ENCODE measurements at regions not wholly inside any gene's neighbourhood (a gene's known extent, or its start where the extent isn't known, plus 50 kb on each side); places are given as distances from the start of the nearest gene placed in this dataset.
A peak's percentile ranks its signal among the peaks of the same experiment; 100 is the strongest.

- Histone ChIP-seq H3K4me1 (replicated peaks in 1 of 2) (no peaks in the 10 kb centered on the region), H3K9me3 (replicated peaks in 1 of 3) (no peaks in the 10 kb centered on the region), H3K27ac (no peak overlapping the region), H3K4me3 (no peak overlapping the region), H3K36me3 (replicated peaks in 1 of 2) (no peaks in the 10 kb centered on the region), H3K27me3 (peaks cover 6% of the 10 kb centered on the region)
- peak in 3 of 7 donors; percentile 6 to 24 (median 18) for DNase-seq
- no peak for TF ChIP-seq POLR2A (IDR thresholded peaks at IDR 0.05)
- TF ChIP-seq, protein P1, sequence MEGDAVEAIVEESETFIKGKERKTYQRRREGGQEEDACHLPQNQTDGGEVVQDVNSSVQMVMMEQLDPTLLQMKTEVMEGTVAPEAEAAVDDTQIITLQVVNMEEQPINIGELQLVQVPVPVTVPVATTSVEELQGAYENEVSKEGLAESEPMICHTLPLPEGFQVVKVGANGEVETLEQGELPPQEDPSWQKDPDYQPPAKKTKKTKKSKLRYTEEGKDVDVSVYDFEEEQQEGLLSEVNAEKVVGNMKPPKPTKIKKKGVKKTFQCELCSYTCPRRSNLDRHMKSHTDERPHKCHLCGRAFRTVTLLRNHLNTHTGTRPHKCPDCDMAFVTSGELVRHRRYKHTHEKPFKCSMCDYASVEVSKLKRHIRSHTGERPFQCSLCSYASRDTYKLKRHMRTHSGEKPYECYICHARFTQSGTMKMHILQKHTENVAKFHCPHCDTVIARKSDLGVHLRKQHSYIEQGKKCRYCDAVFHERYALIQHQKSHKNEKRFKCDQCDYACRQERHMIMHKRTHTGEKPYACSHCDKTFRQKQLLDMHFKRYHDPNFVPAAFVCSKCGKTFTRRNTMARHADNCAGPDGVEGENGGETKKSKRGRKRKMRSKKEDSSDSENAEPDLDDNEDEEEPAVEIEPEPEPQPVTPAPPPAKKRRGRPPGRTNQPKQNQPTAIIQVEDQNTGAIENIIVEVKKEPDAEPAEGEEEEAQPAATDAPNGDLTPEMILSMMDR (IDR thresholded peaks at IDR 0.05) = no peak
- intact Hi-C loops (cut with DNase I) = no loop called here
- WGBS, 4 donors = 90 to 91% (median 91%) methylated on average over 14 of the region's 14 CpGs
These were observed 101.2 kb downstream of the TRIM36 start for GRCh38 chr5:115068239-115069086.

DNA sequence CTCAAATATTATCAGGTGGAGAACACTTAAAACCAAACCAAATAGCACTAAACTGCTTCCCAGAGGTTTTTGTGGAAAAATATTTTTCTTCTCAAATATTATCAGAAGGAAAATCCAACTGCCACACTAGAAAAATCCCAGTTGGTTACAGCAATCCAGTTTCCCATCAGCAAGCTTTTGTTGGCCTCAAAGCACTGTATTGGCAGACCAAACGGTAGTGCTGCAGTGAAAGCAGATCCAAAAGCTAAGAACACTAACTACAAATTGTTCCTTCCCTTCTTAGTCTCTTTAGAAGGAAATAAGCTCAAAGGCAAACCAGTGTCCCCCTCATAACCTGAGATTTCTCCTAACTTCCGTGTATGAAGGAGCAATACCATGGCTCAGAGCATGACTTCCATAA lies 105.3 kb downstream of the TRIM36 start:
- no peak for DNase-seq
- Histone ChIP-seq H3K4me1 (replicated peaks in 1 of 2) (no peaks in the 10 kb centered on the region), H3K36me3 (replicated peaks in 1 of 2) (no peaks in the 10 kb centered on the region), H3K27ac (no peak overlapping the region), H3K4me3 (no peak overlapping the region), H3K27me3 (no peaks in the 10 kb centered on the region), H3K9me3 (replicated peaks in 1 of 3) (no peaks in the 10 kb centered on the region)
- no peak for TF ChIP-seq POLR2A (IDR thresholded peaks at IDR 0.05)
- TF ChIP-seq, protein P1 (IDR thresholded peaks at IDR 0.05) = no peak
- intact Hi-C loops (cut with DNase I) = no loop called here
- 50 to 73% (median 71%) methylated on average over 2 of the region's 2 CpGs for WGBS, 4 donors

DNA sequence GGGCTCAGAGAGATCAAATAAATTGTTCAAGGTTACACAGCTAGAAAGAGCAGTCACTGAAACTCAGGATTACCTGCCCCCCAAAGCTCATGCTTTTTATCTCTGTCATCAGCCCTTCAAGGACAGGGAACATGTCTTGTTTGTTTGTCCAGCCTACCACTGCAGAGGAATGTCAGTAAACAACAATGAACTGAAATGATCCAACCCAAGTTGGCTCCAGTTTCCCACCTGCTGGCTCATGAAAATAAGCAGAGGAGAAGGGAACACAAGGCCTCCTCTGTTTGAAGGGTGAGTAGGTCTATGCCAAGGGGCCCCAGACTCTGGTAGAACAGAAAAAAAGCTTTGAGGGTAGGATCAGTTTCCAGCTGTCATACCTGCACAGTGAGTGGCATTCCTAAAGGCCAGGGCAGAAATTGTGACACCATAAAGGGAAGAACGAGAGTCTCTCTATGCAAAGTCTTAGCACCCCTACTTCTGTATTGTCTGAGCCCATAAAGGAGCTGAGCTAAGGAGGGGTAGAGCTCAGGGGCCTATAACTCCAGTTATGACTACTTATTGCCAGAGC lies 115.2 kb downstream of the TRIM36 start:
- TF ChIP-seq, protein P1 (IDR thresholded peaks at IDR 0.05) = no peak
- TF ChIP-seq POLR2A (IDR thresholded peaks at IDR 0.05) = no peak
- WGBS, 4 donors = 38 to 64% (median 53%) methylated on average over 1 of the region's 1 CpG

GRCh38 chr5:115052948-115053347 lies 116.8 kb downstream of the TRIM36 start:
- no peaks in the 10 kb centered on the region for H3K9me3 ChIP-seq (replicated peaks in 1 of 3)
- no peaks in the 10 kb centered on the region for H3K36me3 ChIP-seq (replicated peaks in 1 of 2)
- H3K4me3 ChIP-seq = no peak overlapping the region
- no peak overlapping the region for H3K27ac ChIP-seq
- no peak for DNase-seq
- H3K4me1 ChIP-seq (replicated peaks in 1 of 2) = no peaks in the 10 kb centered on the region
- WGBS, 4 donors = 86 to 96% (median 92%) methylated on average over 2 of the region's 2 CpGs
- no peaks in the 10 kb centered on the region for H3K27me3 ChIP-seq
- intact Hi-C loops (cut with DNase I) = no loop called here
- TF ChIP-seq, protein P1 (IDR thresholded peaks at IDR 0.05) = no peak
- no peak for TF ChIP-seq POLR2A (IDR thresholded peaks at IDR 0.05)

More for the DNA sequence above, 115.2 kb downstream of the TRIM36 start:
- H3K36me3 ChIP-seq (replicated peaks in 1 of 2) = no peaks in the 10 kb centered on the region
- no peaks in the 10 kb centered on the region for H3K9me3 ChIP-seq (replicated peaks in 1 of 3)
- H3K27ac ChIP-seq = peak overlapping the region in 1 of 5 donors; percentile 17
- H3K4me1 ChIP-seq (replicated peaks in 1 of 2) = no peaks in the 10 kb centered on the region
- intact Hi-C loops (cut with DNase I) = no loop called here
- no peak for DNase-seq
- no peaks in the 10 kb centered on the region for H3K27me3 ChIP-seq
- no peak overlapping the region for H3K4me3 ChIP-seq
